ENCODE measurements at regions not wholly inside any gene's neighbourhood (a gene's known extent, or its start where the extent isn't known, plus 50 kb on each side); places are given as distances from the start of the nearest gene placed in this dataset.

DNA sequence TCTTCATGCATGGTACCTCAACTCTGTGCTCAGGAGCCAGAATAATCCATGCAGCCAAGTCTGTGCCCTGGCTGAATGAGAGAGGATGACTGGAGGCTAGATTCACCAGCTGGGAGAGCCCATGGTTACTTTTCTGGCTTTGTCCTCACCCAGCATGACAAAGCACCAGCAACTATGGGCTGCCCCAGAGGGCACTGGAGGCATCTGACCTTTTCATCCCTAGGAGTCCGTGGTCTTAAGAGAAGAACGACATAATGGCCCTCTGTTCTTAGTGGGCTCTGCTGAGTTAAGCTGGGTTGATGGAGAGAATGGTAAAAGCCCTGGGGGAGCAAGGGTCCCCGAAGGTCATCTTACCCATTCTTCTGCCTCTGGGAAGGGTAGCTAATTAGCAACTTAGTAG is 54.6 kb upstream of the TNP1 start:
- no peak overlapping the region for H3K27ac ChIP-seq (ENCODE audit: low read depth in 1 of 2, low read length in 1 of 2)
- DNase-seq (no peak), ATAC-seq (ENCODE audit: insufficient read depth, low FRiP score) (no peak)
- H3K4me1 ChIP-seq (ENCODE audit: control insufficient read depth in 5 of 5, insufficient read depth in 5 of 5, low read length in 5 of 5): no peaks in the 10 kb centered on the region
- no peak overlapping the region for H3K9ac ChIP-seq (ENCODE audit: insufficient read depth in 1 of 2, low read length in 2 of 2)
- peaks cover 0 to 2% (median 0%) of the 10 kb centered on the region in 4 donors for H3K9me3 ChIP-seq (ENCODE audit: control insufficient read depth in 4 of 4, insufficient read depth in 3 of 4, low read length in 3 of 4)
- H3K36me3 ChIP-seq (ENCODE audit: control insufficient read depth in 4 of 4, insufficient read depth in 4 of 4, low read length in 4 of 4): no peaks in the 10 kb centered on the region
- H3K27me3 ChIP-seq (ENCODE audit: control insufficient read depth in 3 of 3, insufficient read depth in 3 of 3, low read length in 2 of 3): no peaks in the 10 kb centered on the region
- WGBS, 2 donors: 85 to 86% methylated on average over 3 of the region's 3 CpGs
- H3K4me3 ChIP-seq: no peak overlapping the region
- TF ChIP-seq, protein P1, sequence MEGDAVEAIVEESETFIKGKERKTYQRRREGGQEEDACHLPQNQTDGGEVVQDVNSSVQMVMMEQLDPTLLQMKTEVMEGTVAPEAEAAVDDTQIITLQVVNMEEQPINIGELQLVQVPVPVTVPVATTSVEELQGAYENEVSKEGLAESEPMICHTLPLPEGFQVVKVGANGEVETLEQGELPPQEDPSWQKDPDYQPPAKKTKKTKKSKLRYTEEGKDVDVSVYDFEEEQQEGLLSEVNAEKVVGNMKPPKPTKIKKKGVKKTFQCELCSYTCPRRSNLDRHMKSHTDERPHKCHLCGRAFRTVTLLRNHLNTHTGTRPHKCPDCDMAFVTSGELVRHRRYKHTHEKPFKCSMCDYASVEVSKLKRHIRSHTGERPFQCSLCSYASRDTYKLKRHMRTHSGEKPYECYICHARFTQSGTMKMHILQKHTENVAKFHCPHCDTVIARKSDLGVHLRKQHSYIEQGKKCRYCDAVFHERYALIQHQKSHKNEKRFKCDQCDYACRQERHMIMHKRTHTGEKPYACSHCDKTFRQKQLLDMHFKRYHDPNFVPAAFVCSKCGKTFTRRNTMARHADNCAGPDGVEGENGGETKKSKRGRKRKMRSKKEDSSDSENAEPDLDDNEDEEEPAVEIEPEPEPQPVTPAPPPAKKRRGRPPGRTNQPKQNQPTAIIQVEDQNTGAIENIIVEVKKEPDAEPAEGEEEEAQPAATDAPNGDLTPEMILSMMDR (IDR thresholded peaks at IDR 0.05; ENCODE audit: control extremely low read depth, extremely low read depth): no peak

DNA sequence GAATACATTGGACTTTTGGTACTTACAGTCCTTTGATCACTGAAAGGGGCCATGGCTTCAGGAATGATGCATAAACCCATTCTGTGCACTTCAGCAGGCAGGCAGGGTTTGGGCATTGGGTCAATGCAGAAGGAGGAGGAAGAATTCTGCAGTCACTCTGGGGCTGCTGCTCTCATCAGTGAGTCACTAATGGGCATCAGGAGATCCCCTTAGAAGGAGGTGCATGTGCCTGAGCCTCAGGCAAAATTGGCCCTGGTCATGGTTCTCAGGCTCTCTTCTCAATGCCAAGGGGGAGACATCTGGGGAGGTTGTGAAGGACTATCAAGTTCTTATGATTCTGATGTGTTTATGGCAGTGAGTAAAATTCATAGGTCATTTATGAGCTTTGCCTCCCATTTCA is 52.0 kb upstream of the TNP1 start:
- TF ChIP-seq, protein P1 (IDR thresholded peaks at IDR 0.05; ENCODE audit: control extremely low read depth, extremely low read depth): no peak
- DNase-seq (no peak), ATAC-seq (ENCODE audit: insufficient read depth, low FRiP score) (no peak)
- Histone ChIP-seq H3K27ac (ENCODE audit: low read depth in 1 of 2, low read length in 1 of 2) (no peak overlapping the region), H3K9ac (ENCODE audit: insufficient read depth in 1 of 2, low read length in 2 of 2) (no peak overlapping the region), H3K9me3 (ENCODE audit: control insufficient read depth in 4 of 4, insufficient read depth in 3 of 4, low read length in 3 of 4) (peaks cover 0 to 2% (median 0%) of the 10 kb centered on the region in 4 donors), H3K4me1 (ENCODE audit: control insufficient read depth in 5 of 5, insufficient read depth in 5 of 5, low read length in 5 of 5) (peaks cover 0 to 3% (median 0%) of the 10 kb centered on the region in 5 donors), H3K4me3 (no peak overlapping the region), H3K27me3 (ENCODE audit: control insufficient read depth in 3 of 3, insufficient read depth in 3 of 3, low read length in 2 of 3) (no peaks in the 10 kb centered on the region), H3K36me3 (ENCODE audit: control insufficient read depth in 4 of 4, insufficient read depth in 4 of 4, low read length in 4 of 4) (no peaks in the 10 kb centered on the region)

DNA sequence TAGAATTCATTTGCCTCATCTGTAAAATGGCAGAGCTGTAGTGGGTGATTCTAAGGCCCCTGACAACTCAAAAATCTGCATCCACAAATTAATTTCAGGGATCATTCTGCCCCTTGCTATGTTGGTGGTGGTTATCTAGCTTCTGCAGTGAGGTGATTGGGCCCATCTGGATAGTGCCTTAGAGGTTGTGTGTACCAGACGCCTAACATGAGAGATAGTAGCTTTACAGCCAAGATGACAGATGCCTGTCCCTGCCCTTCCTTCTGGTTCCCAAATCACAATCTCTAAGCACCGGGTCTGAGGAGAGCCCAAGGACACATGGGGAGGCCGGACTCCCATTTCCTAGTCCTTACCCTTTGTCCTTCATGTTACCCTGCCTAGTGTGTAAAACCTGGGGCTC is 51.1 kb upstream of the TNP1 start:
- Histone ChIP-seq H3K9me3 (ENCODE audit: control insufficient read depth in 4 of 4, insufficient read depth in 3 of 4, low read length in 3 of 4) (peaks cover 0 to 2% (median 0%) of the 10 kb centered on the region in 4 donors), H3K36me3 (ENCODE audit: control insufficient read depth in 4 of 4, insufficient read depth in 4 of 4, low read length in 4 of 4) (no peaks in the 10 kb centered on the region), H3K27me3 (ENCODE audit: control insufficient read depth in 3 of 3, insufficient read depth in 3 of 3, low read length in 2 of 3) (no peaks in the 10 kb centered on the region), H3K4me3 (no peak overlapping the region), H3K27ac (ENCODE audit: low read depth in 1 of 2, low read length in 1 of 2) (no peak overlapping the region), H3K4me1 (ENCODE audit: control insufficient read depth in 5 of 5, insufficient read depth in 5 of 5, low read length in 5 of 5) (peaks cover 0 to 3% (median 0%) of the 10 kb centered on the region in 5 donors), H3K9ac (ENCODE audit: insufficient read depth in 1 of 2, low read length in 2 of 2) (no peak overlapping the region)
- TF ChIP-seq, protein P1 (IDR thresholded peaks at IDR 0.05; ENCODE audit: control extremely low read depth, extremely low read depth): no peak
- DNase-seq (no peak), ATAC-seq (ENCODE audit: insufficient read depth, low FRiP score) (no peak)
- whole genome bisulfite sequencing, 2 donors: 86 to 90% methylated on average over 3 of the region's 3 CpGs

DNA sequence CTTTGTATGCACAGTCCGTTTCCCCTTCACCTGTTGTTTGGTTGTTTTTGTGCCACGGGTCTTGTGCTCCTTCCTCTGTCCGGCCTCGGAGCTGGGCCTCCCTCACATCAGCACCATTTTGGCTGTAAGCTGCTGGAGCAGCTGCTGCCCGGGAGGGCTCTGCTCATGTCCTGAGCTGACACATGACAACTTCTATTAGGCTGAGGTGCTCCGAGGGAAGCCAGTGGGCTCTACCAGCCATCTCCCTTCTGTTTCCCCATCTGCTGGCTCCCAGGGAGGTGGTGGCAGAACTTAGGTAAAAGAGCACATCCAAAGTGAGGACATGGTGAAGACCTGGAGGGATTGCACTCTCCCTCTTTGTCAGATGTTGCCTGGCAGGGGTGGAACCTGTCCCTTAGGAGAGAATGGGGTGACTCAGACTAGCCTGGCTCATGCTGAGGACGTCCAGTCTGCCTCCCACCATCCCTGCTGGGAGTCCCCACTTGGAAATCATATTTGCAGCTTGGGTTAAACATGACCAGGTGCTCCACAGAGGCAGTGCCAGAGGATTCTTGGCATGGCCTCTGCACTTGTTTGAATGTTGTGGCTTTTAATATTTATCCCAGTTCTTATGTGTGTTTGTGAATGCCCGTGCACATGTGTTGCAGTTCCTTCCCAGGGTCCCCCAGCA is 49.8 kb upstream of the TNP1 start:
- ATAC-seq (ENCODE audit: insufficient read depth, low FRiP score): no peak
- Histone ChIP-seq H3K4me3 (no peak overlapping the region), H3K9ac (ENCODE audit: insufficient read depth in 1 of 2, low read length in 2 of 2) (no peak overlapping the region), H3K27ac (ENCODE audit: low read depth in 1 of 2, low read length in 1 of 2) (no peak overlapping the region), H3K9me3 (ENCODE audit: control insufficient read depth in 4 of 4, insufficient read depth in 3 of 4, low read length in 3 of 4) (peaks cover 0 to 2% (median 0%) of the 10 kb centered on the region in 4 donors), H3K27me3 (ENCODE audit: control insufficient read depth in 3 of 3, insufficient read depth in 3 of 3, low read length in 2 of 3) (no peaks in the 10 kb centered on the region), H3K4me1 (ENCODE audit: control insufficient read depth in 5 of 5, insufficient read depth in 5 of 5, low read length in 5 of 5) (peaks cover 0 to 3% (median 0%) of the 10 kb centered on the region in 5 donors), H3K36me3 (ENCODE audit: control insufficient read depth in 4 of 4, insufficient read depth in 4 of 4, low read length in 4 of 4) (no peaks in the 10 kb centered on the region)
- TF ChIP-seq, protein P1 (IDR thresholded peaks at IDR 0.05; ENCODE audit: control extremely low read depth, extremely low read depth): no peak
- no peak for DNase-seq
- WGBS, 2 donors: 69 to 77% methylated on average over 8 of the region's 8 CpGs
